Sciatic nerve (tissue), 2 donors: ENCODE measurements at regions not wholly inside any gene's neighbourhood (a gene's known extent, or its start where the extent isn't known, plus 50 kb on each side); places are given as distances from the start of the nearest gene placed in this dataset.
A peak's percentile ranks its signal among the peaks of the same experiment; 100 is the strongest.
"Not testable (repeated sequence)": the region's sequence is repeated elsewhere in the genome, so short reads cannot be mapped to it uniquely, and the experiment has no call there.

ENCODE experiments used
- ATAC-seq: fragments of 200-7000 bp; cut with Tn5 transposase; one replicate; pipeline ENCODE4 v1.9.1; 2020; ENCODE audit warnings: mild to moderate bottlenecking, moderate library complexity
- DNase-seq: peaks from one replicate; pipeline ENCODE4 v3.0.0-alpha.2; 2020; ENCODE audit warnings: low spot score
- intact Hi-C: fragments of 100-400 bp; cut with DNase I; formaldehyde crosslinking; loops from one replicate; pipeline ENCODE4 v1.14.2; 2022
- donor health status: DM: no; HTN: no; CAD: no.
- donor health status: DM: no; HTN: no; CAD: no.

DNA sequence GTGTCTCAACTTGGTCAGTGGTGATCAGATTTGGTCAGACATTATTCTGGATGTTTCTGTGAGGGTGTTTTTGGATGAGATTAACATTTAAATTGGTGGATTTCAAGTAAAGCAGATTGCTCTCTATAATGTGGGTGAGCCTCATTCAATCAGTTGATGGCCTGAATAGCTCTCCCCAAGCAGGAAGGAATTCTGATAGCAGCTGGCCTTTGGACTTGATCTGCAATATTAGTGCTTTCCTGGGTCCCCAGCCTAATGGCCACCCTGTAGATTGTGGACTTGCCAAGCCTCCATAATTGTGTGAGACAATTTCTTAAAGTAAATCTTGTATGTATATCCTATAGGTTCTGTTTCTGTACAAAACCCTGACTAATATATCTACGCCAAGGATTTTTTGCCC lies 153.9 kb upstream of the TBL1XR1 start:
- intact Hi-C loops, result no loop called here
- no peak for ATAC-seq
- no peak for DNase-seq

DNA sequence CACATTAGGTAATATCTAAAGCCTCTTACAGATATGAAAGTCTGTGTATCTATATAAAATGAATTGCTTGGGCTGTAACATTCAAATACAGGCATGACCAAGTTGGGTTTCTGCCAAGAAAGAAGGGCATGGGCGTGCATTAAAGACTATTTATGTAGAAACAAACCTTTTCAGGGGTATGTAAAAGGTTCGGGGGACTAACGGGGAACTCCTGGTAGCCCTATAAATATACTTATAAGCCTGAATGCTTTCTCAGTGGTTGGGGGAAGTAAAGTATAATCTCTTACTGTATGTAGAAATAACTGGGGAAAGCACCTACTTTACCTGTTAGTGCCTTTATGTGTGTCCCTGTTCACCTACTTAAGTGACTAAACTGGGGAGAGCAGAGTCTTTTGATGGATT lies 154.5 kb upstream of the TBL1XR1 start:
- ATAC-seq (no peak), DNase-seq (no peak)
- intact Hi-C loops, result no loop called here

DNA sequence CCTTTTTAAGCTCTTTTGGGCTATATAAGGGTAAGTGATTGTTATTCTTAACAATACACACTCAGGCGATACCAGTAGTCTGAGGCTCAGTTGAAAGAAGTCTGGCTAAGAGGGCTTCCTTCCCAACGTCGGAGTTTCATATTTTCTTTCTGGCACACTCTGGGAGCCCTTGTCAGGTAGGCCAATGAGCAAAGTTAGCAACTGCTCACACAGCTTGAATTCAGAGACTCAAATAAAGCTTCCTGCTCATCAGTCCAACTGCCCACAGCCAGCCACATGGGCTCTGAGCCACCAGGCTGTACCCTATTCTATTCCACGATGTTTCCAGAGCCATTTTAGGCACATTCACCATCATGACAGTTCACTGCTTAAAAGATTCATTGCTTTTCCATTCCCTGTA lies 155.1 kb upstream of the TBL1XR1 start:
- no peak for DNase-seq
- ATAC-seq, result no peak
- intact Hi-C loops, result no loop called here

DNA sequence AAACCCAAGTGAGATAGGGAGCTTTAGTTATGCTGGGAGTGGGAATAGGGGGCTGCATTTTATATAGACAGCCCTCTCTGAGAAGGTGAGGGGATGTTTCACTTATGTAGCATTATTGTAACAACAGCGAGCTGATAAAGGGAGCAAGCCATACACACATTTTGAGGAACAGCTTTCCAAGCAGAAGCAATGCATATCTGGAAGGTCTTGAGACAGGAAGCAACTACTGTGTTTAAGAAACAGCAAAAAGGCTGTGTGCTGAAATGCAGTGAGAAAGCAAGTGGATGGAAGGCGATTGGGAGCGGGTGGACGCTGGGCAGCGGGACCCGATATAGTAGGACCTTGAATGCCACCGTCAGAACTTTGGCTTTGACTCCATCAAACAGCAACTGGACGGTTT lies 155.9 kb upstream of the TBL1XR1 start:
- ATAC-seq (no peak), DNase-seq (no peak)
- intact Hi-C loops, result no loop called here

DNA sequence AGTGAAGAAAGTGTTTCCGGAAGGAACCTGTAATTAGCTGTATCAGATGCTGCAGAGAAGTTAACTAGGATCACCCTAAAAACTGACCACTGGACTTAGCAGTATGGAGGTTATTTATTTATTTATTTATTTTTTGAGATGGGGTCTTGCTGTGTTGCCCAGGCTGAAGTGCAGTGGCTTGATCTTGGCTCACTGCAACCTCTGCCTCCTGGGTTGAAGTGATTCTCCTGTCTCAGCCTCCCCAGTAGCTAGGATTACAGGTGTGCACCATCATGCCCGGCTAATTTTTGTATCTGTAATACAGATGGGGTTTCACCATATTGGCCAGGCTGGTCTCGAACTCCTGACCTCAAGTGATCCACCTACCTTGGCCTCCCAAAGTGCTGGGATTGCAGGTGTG lies 156.6 kb upstream of the TBL1XR1 start:
- ATAC-seq, DNase-seq, intact Hi-C loops: not testable (repeated sequence)

DNA sequence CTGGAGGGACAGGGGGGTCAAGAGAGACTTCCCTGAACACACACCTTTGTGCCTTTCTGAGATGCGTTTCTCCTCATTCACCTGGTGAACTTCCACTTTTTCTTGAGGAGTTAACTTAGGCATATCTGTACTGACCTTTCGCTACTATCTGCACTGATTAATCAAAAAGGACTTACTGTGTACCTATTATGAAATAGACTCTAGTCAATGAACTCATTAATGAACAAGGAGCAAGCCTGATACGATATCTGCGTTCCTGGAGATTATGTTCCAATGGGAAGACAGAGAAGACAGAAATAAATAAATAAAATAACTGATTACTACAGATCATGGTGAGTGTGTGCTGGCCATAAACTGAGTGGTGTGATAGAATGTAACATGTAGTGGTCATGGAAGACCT lies 157.2 kb upstream of the TBL1XR1 start:
- intact Hi-C loops, result no loop called here
- no peak for DNase-seq
- no peak for ATAC-seq

DNA sequence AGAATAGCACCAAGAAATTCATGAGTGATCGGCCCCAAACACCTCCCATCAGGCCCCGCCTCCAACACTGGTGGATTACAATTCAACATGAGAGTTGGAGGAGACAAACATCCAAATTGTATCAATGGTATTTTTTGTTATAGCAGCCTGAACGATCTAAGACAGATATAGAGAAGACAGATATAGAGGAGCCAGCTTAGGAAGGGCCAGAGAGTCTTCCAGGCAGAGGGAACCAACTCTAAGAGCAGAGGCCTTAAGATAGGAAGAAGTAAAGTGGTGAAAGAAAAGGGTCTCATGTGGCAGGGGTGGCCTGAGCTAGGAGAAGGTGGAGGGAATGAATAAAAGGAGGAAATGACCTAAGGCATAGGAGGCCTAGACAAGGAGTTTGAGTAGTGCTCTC lies 158.8 kb upstream of the TBL1XR1 start:
- DNase-seq (no peak), ATAC-seq (no peak)
- intact Hi-C loops, result no loop called here

DNA sequence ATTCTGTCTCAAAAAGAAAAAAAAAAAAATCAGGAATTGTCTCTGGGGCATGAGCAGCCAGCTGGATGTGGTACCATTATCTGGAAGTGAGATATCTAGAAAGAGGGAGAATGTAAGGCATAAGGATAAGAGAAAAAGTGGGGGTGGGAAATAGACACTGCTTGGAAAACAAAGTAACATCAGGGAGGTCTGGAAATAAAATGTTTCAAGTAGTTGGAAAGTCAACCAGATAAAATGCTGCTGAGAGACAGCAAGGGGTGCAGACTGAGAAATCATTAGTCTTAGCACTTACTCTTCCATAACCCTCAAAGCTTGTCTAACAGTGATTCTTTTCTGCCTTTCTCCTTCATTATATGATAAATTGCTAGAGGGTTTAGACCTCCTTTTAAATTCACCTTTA lies 159.7 kb upstream of the TBL1XR1 start:
- no peak for DNase-seq
- intact Hi-C loops, result no loop called here
- ATAC-seq, result no peak

DNA sequence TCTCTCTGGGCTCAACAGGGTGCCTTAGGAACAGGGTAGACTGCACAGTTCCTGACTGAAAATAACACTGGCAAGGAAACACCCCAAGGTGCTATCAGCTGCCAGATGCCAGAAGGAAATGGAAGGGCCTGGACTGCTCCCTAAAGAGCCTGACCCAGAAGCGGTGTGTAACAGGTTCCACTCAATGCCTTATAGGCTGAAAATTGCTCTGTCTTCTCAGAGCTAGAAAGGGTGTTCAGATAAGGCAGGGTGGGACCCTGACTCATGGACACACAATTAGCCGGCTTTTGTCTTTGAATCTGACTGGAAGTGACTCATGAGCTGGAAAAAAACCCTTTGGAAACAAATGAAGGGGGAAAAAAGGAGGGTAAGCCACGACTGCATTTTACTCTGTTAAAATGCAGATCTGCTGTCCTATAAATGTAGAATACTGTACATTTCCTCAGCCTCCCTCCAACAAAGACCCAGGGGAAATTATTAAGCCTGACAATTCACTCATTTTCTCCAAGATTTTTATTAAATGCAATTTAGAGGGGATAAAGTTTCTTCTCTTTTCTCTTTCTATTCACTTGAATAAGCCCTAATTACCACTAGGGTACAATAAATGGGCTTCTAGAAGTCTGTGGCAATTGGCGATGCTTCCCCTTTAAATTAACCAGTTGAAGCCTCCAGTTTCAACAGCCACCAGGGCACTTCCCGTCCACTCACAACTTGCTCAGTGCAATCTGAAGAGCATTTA lies 160.2 kb upstream of the TBL1XR1 start:
- DNase-seq (no peak), ATAC-seq (no peak)
- intact Hi-C loops, result no loop called here

DNA sequence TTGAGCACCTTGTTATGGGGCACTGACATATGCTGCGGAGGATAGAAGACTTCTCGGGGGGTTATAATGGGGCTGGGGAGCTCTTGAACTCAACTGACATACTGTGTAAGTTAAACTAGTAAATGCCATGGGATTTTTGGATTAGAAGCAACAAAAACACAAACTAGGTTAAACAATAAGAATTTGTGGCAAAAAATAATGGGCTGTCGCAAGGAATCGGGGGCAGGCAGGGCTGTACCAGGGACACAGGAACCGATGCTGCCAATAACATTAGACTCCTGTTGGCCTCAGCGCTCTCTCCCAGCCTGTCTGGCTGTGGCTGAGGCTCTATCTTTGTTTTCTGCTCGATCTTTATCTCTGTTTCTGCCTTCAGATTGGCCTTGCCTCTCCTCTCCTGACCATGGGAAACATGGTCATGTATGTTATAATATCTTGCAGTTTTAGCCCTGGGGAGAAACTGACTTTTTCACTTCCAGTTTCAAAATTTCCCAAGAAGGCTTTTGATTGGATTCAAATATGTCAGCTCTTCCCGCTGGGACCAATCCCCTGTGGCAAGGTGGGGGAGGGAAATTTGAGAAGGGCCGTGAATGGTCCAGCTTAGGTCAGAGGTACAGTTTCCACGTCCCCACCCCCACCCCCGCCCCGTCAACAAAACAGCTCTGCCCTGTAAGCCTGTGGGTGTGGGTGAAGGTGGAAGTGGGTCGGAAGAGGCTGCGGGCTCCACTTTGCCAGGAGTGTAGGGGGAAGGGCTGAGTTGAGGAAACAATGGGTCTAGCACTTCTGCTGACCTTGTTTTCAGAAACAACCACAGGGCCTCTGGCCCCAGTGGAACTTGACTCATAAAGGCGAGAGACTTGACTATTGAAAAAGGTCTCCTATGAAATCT lies 161.1 kb upstream of the TBL1XR1 start:
- ATAC-seq (peak; percentile 49), DNase-seq (peak; percentile 76)
- intact Hi-C loops, result no loop called here

DNA sequence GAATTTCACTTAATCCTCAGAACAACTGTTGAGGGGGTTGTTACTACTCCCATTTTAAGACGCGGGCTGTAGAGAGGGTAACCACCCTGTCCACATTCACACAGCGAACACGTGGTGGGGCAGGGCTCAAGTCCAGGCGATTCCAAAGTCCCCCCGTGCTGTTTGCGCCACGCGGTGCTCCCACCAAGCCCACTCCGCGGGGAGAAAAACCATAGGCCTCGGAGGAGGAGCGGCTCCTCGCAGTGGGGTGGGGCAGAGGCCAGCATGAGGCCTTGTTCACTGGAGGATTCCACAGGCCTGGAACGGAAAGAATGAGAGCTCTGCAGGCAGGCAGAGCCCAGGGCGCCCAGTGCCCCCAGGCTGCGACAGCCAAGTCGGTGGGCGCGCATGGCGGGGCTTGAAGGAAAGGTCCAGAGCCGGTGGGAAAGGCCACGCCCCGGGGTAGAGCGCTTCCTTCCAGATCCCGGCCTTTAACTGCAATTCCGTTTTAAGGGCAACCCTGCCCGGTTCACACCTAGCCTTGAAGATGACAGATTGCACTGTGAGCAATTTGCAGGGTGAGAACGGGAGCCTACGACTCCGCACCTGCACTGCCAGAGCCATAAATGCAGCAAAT lies 161.8 kb upstream of the TBL1XR1 start:
- peak; percentile 67 for DNase-seq
- intact Hi-C loops, result loop anchor here (1.0 kb wide), 1 partner anchor 162 kb away; the partner anchor contains the start of gene TBL1XR1
- peak; percentile 4 for ATAC-seq

DNA sequence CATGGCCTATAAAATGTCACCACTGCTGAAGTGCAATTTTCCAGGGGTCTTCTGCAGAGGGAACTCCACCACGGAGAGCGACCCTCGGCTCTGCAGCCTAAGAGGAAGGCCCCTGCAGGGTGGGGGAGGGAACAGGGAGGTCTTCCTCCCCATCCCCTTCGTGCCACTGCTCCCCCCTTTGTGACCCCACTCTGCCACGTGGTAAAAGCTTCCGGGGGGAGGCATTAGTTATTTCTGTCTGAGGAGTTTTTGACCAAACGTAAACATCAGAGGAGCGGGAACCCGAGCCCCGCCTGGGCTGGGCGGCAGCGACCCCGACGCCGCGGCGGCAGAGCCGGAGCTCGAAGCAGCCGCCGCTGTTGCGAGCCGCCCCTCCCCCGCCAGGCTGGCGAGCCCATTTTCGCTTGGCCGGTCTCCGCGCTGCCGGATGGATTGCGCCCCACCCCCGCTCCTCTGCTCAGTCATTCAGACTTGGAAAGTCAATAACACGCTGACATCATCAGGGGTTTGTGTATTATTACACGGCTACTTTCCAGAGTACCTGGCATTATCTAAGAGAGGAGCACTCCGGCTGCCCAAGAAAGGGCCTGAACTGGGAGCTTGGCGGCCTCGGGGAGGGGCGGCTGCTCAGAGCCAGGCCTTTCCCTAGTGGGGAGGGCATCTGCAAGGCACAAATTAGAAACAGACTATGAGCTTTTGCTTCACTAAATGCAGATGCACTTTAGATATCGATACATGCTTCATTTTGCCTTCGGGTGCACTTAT lies 162.5 kb upstream of the TBL1XR1 start:
- ATAC-seq (peak; percentile 96), DNase-seq (peak; percentile 98)
- intact Hi-C loops, result loop anchor here (1.0 kb wide), 1 partner anchor 162 kb away; the partner anchor contains the start of gene TBL1XR1

DNA sequence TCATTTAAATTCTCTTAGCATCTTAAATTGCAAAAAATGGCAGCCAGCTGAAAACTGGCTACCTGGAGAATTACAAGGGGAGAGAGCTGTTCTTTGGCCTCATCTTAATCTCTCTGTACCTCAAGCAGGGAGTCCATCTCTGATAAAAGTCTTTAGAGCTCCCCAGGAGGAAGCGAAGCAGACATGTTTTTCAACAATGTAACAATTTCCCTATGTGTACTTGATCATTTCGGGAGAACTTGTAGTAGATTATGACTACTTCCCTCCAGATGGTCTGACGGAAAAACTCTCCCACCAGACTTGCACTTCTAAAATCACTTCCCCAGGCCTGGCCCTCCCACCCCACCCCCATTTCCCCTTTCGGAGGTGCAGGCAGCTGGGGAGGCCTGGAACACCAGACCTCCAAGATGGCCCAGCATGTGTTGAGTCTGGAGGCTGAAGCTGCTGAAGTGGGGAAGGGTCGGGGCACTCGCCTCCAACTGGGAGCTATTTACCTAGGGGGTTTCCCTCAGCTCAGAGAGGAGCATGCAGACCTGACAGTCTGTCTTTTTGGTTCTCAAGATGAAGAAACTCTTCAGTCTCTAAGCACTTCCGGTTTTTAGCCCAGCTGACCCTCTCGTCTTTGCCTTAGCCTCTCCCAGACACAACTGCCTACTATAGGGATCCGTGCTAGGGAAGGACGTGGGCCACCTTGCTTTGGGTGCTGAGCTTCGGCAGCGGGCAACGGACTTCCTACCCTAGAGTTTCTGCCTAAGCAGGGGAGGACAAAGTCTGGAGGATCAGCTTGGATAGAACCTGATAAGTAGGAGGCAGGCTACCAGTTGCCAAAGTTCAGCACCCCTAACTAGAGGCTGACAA lies 164.0 kb upstream of the TBL1XR1 start:
- intact Hi-C loops, result no loop called here
- no peak for DNase-seq
- no peak for ATAC-seq

DNA sequence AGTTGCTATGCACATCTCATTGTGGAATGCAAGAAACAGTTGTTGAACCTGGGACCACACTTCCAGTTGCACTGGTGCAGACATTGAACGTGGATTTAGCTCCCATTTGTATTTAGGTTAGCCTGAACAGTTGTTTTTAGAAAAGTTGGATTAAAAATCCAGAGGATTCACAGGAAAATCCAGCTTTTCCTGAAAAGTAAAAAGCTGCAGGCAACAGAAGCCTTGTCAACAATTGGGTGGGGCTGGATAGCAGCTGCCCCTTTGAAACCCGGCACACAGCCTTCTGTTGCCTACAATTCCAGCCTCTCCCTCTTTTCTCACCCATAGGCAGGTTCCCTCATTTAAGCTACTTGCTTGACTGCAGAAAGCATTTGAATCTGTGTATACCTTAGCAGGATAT lies 165.3 kb upstream of the TBL1XR1 start:
- no peak for ATAC-seq
- intact Hi-C loops, result no loop called here

DNA sequence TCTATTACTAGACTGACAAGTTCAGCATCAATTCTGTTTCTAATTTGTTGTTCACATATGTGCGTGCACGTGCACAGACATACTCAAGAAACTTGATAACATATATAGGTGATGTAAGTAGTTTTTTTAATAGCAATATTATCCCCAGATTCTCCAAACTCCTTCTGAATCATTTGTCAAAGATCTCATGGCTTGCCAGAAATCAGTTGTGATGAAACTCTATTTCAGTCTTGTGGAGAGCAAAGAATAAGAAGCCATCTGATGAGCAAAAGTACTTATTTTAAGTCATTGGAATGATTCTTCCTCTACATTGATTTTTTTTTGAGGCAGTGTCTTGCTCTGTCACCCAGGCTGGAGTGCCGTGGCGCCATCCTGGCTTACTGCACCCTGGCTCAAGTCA lies 167.0 kb upstream of the TBL1XR1 start:
- ATAC-seq (no peak), DNase-seq (no peak)
- intact Hi-C loops, result no loop called here

More for the DNA sequence above, 165.3 kb upstream of the TBL1XR1 start:
- no peak for DNase-seq

DNA sequence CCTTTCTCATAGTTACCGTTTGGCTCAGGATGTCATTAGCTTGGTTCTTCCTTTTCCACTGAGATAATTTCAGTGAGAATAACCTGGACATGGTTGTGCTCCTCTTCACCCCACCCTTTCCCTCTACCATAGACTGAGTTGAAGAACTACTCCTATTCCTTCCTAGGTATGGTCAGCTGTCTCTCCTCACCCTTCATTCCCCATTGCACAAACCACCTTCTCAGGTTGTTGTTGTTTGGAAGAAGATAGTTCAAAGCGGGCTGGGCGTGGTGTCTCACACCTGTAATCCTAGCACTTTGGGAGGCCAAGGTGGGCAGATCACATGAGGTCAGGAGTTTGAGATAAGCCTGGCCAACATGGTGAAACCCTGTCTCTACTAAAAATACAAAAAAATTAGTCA lies 168.0 kb upstream of the TBL1XR1 start:
- ATAC-seq, DNase-seq, intact Hi-C loops: not testable (repeated sequence)

DNA sequence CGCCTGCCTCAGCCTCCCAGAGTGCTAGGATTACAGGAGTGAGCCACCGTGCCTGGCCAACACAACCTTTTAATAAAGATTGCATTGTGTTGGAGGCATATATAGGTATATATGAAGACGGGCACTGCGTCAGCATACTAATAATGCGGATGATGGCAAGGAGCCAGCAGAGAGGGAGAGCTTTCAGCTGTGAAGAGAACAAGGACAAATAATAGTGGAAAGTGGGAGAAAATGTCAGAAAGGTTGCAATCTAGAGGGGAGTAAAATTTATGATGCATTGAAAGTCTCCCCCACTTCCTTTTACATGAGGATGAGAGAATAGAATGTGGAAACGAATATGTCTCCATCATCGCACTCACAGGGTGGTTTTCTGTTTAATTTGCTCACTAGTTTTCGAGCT lies 170.5 kb upstream of the TBL1XR1 start:
- ATAC-seq (no peak), DNase-seq (no peak)
- intact Hi-C loops, result no loop called here

DNA sequence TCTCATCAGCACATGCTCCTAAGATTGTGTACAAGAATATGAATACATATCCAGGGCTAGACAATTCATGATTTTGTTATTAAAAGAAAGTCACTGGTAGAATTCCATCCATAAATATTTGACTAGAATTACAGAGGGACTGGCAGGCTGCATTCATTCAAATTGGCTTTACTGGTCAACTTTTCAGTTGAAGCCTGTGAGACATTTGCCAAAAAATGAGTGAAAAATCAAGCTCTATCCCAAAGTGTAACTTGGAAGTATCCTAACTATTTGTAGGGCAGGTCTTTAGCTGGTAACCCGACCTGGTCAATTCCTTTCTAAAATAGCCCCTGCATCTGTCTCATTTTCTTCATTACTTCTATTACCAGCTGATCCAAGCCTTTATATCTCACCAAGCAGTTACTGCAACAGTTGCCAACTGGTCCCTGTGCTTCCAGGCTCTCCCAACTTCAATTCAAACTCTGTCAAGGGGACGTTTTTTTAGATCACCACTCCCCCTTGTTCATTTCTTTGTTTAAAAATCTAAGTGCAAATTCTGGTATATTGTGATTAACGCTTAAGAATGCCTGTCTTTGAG lies 173.1 kb upstream of the TBL1XR1 start:
- DNase-seq (no peak), ATAC-seq (no peak)
- intact Hi-C loops, result no loop called here
